ENCODE measurements at regions not wholly inside any gene's neighbourhood (a gene's known extent, or its start where the extent isn't known, plus 50 kb on each side); places are given as distances from the start of the nearest gene placed in this dataset.

GRCh38 chr5:35436400-35437057 lies 181.1 kb upstream of the SPEF2 start:
- no peak for DNase-seq (ENCODE audit: low read depth in 2 of 3, low spot score in 2 of 3)

GRCh38 chr5:35430381-35431162 lies 187.1 kb upstream of the SPEF2 start:
- no peak for DNase-seq (ENCODE audit: low read depth in 2 of 3, low spot score in 2 of 3)

GRCh38 chr5:35420200-35420599 lies 189.9 kb upstream of the PRLR start:
- DNase-seq (ENCODE audit: low read depth in 2 of 3, low spot score in 2 of 3): no peak

GRCh38 chr5:35417040-35417439 lies 186.8 kb upstream of the PRLR start:
- no peak for DNase-seq (ENCODE audit: low read depth in 2 of 3, low spot score in 2 of 3)

- DNase-seq (ENCODE audit: low read depth in 2 of 3, low spot score in 2 of 3): no peak
These were observed 186.1 kb upstream of the PRLR start for GRCh38 chr5:35416217-35416988.

- no peak for DNase-seq (ENCODE audit: low read depth in 2 of 3, low spot score in 2 of 3)
These were observed 185.0 kb upstream of the PRLR start for GRCh38 chr5:35415309-35415708.

- no peak for DNase-seq (ENCODE audit: low read depth in 2 of 3, low spot score in 2 of 3)
These were observed 179.1 kb upstream of the PRLR start for GRCh38 chr5:35409361-35409760.

GRCh38 chr5:35408146-35408545 lies 177.9 kb upstream of the PRLR start:
- DNase-seq (ENCODE audit: low read depth in 2 of 3, low spot score in 2 of 3): no peak

- DNase-seq (ENCODE audit: low read depth in 2 of 3, low spot score in 2 of 3): no peak
These were observed 177.4 kb upstream of the PRLR start for GRCh38 chr5:35407697-35408096.

- DNase-seq (ENCODE audit: low read depth in 2 of 3, low spot score in 2 of 3): no peak
These were observed 175.7 kb upstream of the PRLR start for GRCh38 chr5:35405938-35406337.

- no peak for DNase-seq (ENCODE audit: low read depth in 2 of 3, low spot score in 2 of 3)
These were observed 174.4 kb upstream of the PRLR start for GRCh38 chr5:35404701-35405100.

- no peak for DNase-seq (ENCODE audit: low read depth in 2 of 3, low spot score in 2 of 3)
These were observed 163.6 kb upstream of the PRLR start for GRCh38 chr5:35393901-35394300.

GRCh38 chr5:35384658-35385057 lies 154.4 kb upstream of the PRLR start:
- DNase-seq (ENCODE audit: low read depth in 2 of 3, low spot score in 2 of 3): no peak

- no peak for DNase-seq (ENCODE audit: low read depth in 2 of 3, low spot score in 2 of 3)
These were observed 152.8 kb upstream of the PRLR start for GRCh38 chr5:35383041-35383440.

- no peak for DNase-seq (ENCODE audit: low read depth in 2 of 3, low spot score in 2 of 3)
These were observed 147.4 kb upstream of the PRLR start for GRCh38 chr5:35377653-35378052.

GRCh38 chr5:35374584-35374983 lies 144.3 kb upstream of the PRLR start:
- no peak for DNase-seq (ENCODE audit: low read depth in 2 of 3, low spot score in 2 of 3)

GRCh38 chr5:35373249-35373648 lies 143.0 kb upstream of the PRLR start:
- DNase-seq (ENCODE audit: low read depth in 2 of 3, low spot score in 2 of 3): no peak

- no peak for DNase-seq (ENCODE audit: low read depth in 2 of 3, low spot score in 2 of 3)
These were observed 142.2 kb upstream of the PRLR start for GRCh38 chr5:35372482-35372881.

- no peak for DNase-seq (ENCODE audit: low read depth in 2 of 3, low spot score in 2 of 3)
These were observed 141.7 kb upstream of the PRLR start for GRCh38 chr5:35371951-35372426.

GRCh38 chr5:35370871-35371270 lies 140.6 kb upstream of the PRLR start:
- DNase-seq (ENCODE audit: low read depth in 2 of 3, low spot score in 2 of 3): no peak

GRCh38 chr5:35369965-35370790 lies 139.9 kb upstream of the PRLR start:
- DNase-seq (ENCODE audit: low read depth in 2 of 3, low spot score in 2 of 3): no peak
